GDM1 (cell line): ENCODE measurements at regions not wholly inside any gene's neighbourhood (a gene's known extent, or its start where the extent isn't known, plus 50 kb on each side); places are given as distances from the start of the nearest gene placed in this dataset.
"Not testable (repeated sequence)": the region's sequence is repeated elsewhere in the genome, so short reads cannot be mapped to it uniquely, and the experiment has no call there.

Experiments
- DNase-seq: peaks from one replicate; lab custom pipeline; 2025; lab: John Stamatoyannopoulos, UW

GRCh38 chr4:179292468-179292867 is 1850.2 kb upstream of the AGA start:
- no peak for DNase-seq

- peak; percentile 3 for DNase-seq
These were observed 1865.3 kb upstream of the AGA start for GRCh38 chr4:179307297-179308136.

- no peak for DNase-seq
These were observed 1871.6 kb upstream of the AGA start for GRCh38 chr4:179313823-179314222.

GRCh38 chr4:179325181-179325580 is 1882.9 kb upstream of the AGA start:
- DNase-seq, result no peak

- DNase-seq, result no peak
These were observed 1886.4 kb upstream of the AGA start for GRCh38 chr4:179328627-179329026.

GRCh38 chr4:179331362-179331761 is 1889.1 kb upstream of the AGA start:
- DNase-seq, result no peak

GRCh38 chr4:179344861-179345260 is 1902.6 kb upstream of the AGA start:
- no peak for DNase-seq

- no peak for DNase-seq
These were observed 1910.0 kb upstream of the AGA start for GRCh38 chr4:179352221-179352620.

GRCh38 chr4:179353786-179354185 is 1911.5 kb upstream of the AGA start:
- DNase-seq, result no peak

GRCh38 chr4:179361978-179362486 is 1919.8 kb upstream of the AGA start:
- DNase-seq, result no peak

GRCh38 chr4:179365932-179366331 is 1923.7 kb upstream of the AGA start:
- DNase-seq, result not testable (repeated sequence)

GRCh38 chr4:179372242-179372641 is 1930.0 kb upstream of the AGA start:
- DNase-seq, result no peak

GRCh38 chr4:179372746-179373145 is 1930.5 kb upstream of the AGA start:
- DNase-seq, result no peak

- not testable (repeated sequence) for DNase-seq
These were observed 1936.6 kb upstream of the AGA start for GRCh38 chr4:179378847-179379246.

GRCh38 chr4:179392787-179393186 is 1950.5 kb upstream of the AGA start:
- DNase-seq, result no peak

- no peak for DNase-seq
These were observed 1956.2 kb upstream of the AGA start for GRCh38 chr4:179398414-179398813.

GRCh38 chr4:179399054-179399782 is 1957.0 kb upstream of the AGA start:
- no peak for DNase-seq

- DNase-seq, result no peak
These were observed 1973.0 kb upstream of the AGA start for GRCh38 chr4:179415037-179415846.

GRCh38 chr4:179415847-179416223 is 1973.6 kb upstream of the AGA start:
- DNase-seq, result no peak

- DNase-seq, result no peak
These were observed 1975.1 kb upstream of the AGA start for GRCh38 chr4:179417357-179417756.

GRCh38 chr4:179437962-179438361 is 1995.7 kb upstream of the AGA start:
- no peak for DNase-seq

GRCh38 chr4:179441596-179441995 is 1999.4 kb upstream of the AGA start:
- DNase-seq, result no peak
